Muscle of arm (tissue), 1 donor: ENCODE measurements at regions not wholly inside any gene's neighbourhood (a gene's known extent, or its start where the extent isn't known, plus 50 kb on each side); places are given as distances from the start of the nearest gene placed in this dataset.
"Not testable (repeated sequence)": the region's sequence is repeated elsewhere in the genome, so short reads cannot be mapped to it uniquely, and the experiment has no call there.

Source experiments
- DNase-seq: peaks from one replicate; pipeline ENCODE4 v3.0.0-alpha.2; 2013

- no peak for DNase-seq
Observed at GRCh38 chr9:82789155-82789824, 273.7 kb downstream of the RASEF start.

GRCh38 chr9:82790875-82791274, 272.1 kb downstream of the RASEF start:
- DNase-seq, result no peak

GRCh38 chr9:82791692-82792091, 271.2 kb downstream of the RASEF start:
- no peak for DNase-seq

GRCh38 chr9:82797534-82797933, 265.4 kb downstream of the RASEF start:
- DNase-seq, result no peak

- DNase-seq, result no peak
Observed at GRCh38 chr9:82799286-82799685, 263.7 kb downstream of the RASEF start.

- no peak for DNase-seq
Observed at GRCh38 chr9:82805027-82805426, 257.9 kb downstream of the RASEF start.

GRCh38 chr9:82808478-82808877, 254.5 kb downstream of the RASEF start:
- no peak for DNase-seq

GRCh38 chr9:82810915-82811314, 252.0 kb downstream of the RASEF start:
- no peak for DNase-seq

- DNase-seq, result no peak
Observed at GRCh38 chr9:82819260-82819659, 243.7 kb downstream of the RASEF start.

- DNase-seq, result no peak
Observed at GRCh38 chr9:82820186-82820585, 242.8 kb downstream of the RASEF start.

- DNase-seq, result no peak
Observed at GRCh38 chr9:82829818-82830217, 233.1 kb downstream of the RASEF start.

GRCh38 chr9:82865524-82865923, 197.4 kb downstream of the RASEF start:
- DNase-seq, result no peak

- DNase-seq, result no peak
Observed at GRCh38 chr9:82880336-82881050, 182.4 kb downstream of the RASEF start.

GRCh38 chr9:82882138-82882537, 180.8 kb downstream of the RASEF start:
- no peak for DNase-seq

- DNase-seq, result no peak
Observed at GRCh38 chr9:82882748-82883147, 180.2 kb downstream of the RASEF start.

GRCh38 chr9:82883436-82883835, 179.5 kb downstream of the RASEF start:
- no peak for DNase-seq

GRCh38 chr9:82883974-82884373, 179.0 kb downstream of the RASEF start:
- not testable (repeated sequence) for DNase-seq

GRCh38 chr9:82890401-82890800, 172.5 kb downstream of the RASEF start:
- no peak for DNase-seq

GRCh38 chr9:82890865-82891264, 172.1 kb downstream of the RASEF start:
- no peak for DNase-seq

- no peak for DNase-seq
Observed at GRCh38 chr9:82891321-82891720, 171.6 kb downstream of the RASEF start.

- DNase-seq, result no peak
Observed at GRCh38 chr9:82893549-82893948, 169.4 kb downstream of the RASEF start.

GRCh38 chr9:82894548-82894947, 168.4 kb downstream of the RASEF start:
- no peak for DNase-seq

GRCh38 chr9:82894961-82895821, 167.8 kb downstream of the RASEF start:
- DNase-seq, result peak; percentile 53
